ENCODE measurements at regions not wholly inside any gene's neighbourhood (a gene's known extent, or its start where the extent isn't known, plus 50 kb on each side); places are given as distances from the start of the nearest gene placed in this dataset.

GRCh38 chr5:34484216-34484920 lies 171.8 kb upstream of the RAI14 start:
- no peak overlapping the region for H3K27ac ChIP-seq (ENCODE audit: low read depth, low read length, poor library complexity, severe bottlenecking)
- H3K9me2 ChIP-seq (ENCODE audit: low read depth, low read length), result no peaks in the 10 kb centered on the region
- H3K36me3 ChIP-seq (ENCODE audit: insufficient read depth, low read length), result no peaks in the 10 kb centered on the region
- no peaks in the 10 kb centered on the region for H3F3A ChIP-seq (ENCODE audit: insufficient read depth, low read length)
- TF ChIP-seq EZH2 (IDR thresholded peaks at IDR 0.05; ENCODE audit: borderline replicate concordance, low read length), result no peak
- no peak for TF ChIP-seq CTCF (IDR thresholded peaks at IDR 0.05; ENCODE audit: low read length)
- no peak overlapping the region for H3K4me2 ChIP-seq (ENCODE audit: low read length)
- H3K9me3 ChIP-seq (ENCODE audit: low read length), result no peaks in the 10 kb centered on the region
- no peaks in the 10 kb centered on the region for H4K20me1 ChIP-seq (ENCODE audit: insufficient read depth, low read length)
- no peak overlapping the region for H2AFZ ChIP-seq (ENCODE audit: low read length)
- no peaks in the 10 kb centered on the region for H3K4me1 ChIP-seq (ENCODE audit: insufficient read depth, low read length, severe bottlenecking)
- H3K27me3 ChIP-seq (ENCODE audit: insufficient read depth, low read length), result no peaks in the 10 kb centered on the region
- no peak overlapping the region for H3K9ac ChIP-seq (ENCODE audit: low read length)
- no peak overlapping the region for H3K4me3 ChIP-seq (ENCODE audit: low read depth, low read length, poor library complexity, severe bottlenecking)
- no peaks in the 10 kb centered on the region for H3K79me2 ChIP-seq (ENCODE audit: insufficient read depth, low read length)

GRCh38 chr5:34485768-34486030 lies 170.4 kb upstream of the RAI14 start:
- H4K20me1 ChIP-seq (ENCODE audit: insufficient read depth, low read length), result no peaks in the 10 kb centered on the region
- H3K9ac ChIP-seq (ENCODE audit: low read length), result no peak overlapping the region
- H3K36me3 ChIP-seq (ENCODE audit: insufficient read depth, low read length), result no peaks in the 10 kb centered on the region

GRCh38 chr5:34486160-34486848 lies 169.8 kb upstream of the RAI14 start:
- no peaks in the 10 kb centered on the region for H3K9me3 ChIP-seq (ENCODE audit: low read length)
- TF ChIP-seq CTCF (IDR thresholded peaks at IDR 0.05; ENCODE audit: low read length), result peak; percentile 88
- no peak for TF ChIP-seq EZH2 (IDR thresholded peaks at IDR 0.05; ENCODE audit: borderline replicate concordance, low read length)
- no peak overlapping the region for H3K27ac ChIP-seq (ENCODE audit: low read depth, low read length, poor library complexity, severe bottlenecking)
- no peaks in the 10 kb centered on the region for H4K20me1 ChIP-seq (ENCODE audit: insufficient read depth, low read length)
- H3K4me1 ChIP-seq (ENCODE audit: insufficient read depth, low read length, severe bottlenecking), result no peaks in the 10 kb centered on the region
- no peaks in the 10 kb centered on the region for H3K79me2 ChIP-seq (ENCODE audit: insufficient read depth, low read length)
- H2AFZ ChIP-seq (ENCODE audit: low read length), result no peak overlapping the region
- no peaks in the 10 kb centered on the region for H3K9me2 ChIP-seq (ENCODE audit: low read depth, low read length)
- H3K27me3 ChIP-seq (ENCODE audit: insufficient read depth, low read length), result no peaks in the 10 kb centered on the region
- no peaks in the 10 kb centered on the region for H3K36me3 ChIP-seq (ENCODE audit: insufficient read depth, low read length)
- no peaks in the 10 kb centered on the region for H3F3A ChIP-seq (ENCODE audit: insufficient read depth, low read length)
- no peak overlapping the region for H3K4me3 ChIP-seq (ENCODE audit: low read depth, low read length, poor library complexity, severe bottlenecking)
- no peak overlapping the region for H3K9ac ChIP-seq (ENCODE audit: low read length)
- H3K4me2 ChIP-seq (ENCODE audit: low read length), result no peak overlapping the region

More at GRCh38 chr5:34485768-34486030, 170.4 kb upstream of the RAI14 start:
- Histone ChIP-seq H3K4me3 (ENCODE audit: low read depth, low read length, poor library complexity, severe bottlenecking) (no peak overlapping the region), H3K27me3 (ENCODE audit: insufficient read depth, low read length) (no peaks in the 10 kb centered on the region), H3K27ac (ENCODE audit: low read depth, low read length, poor library complexity, severe bottlenecking) (no peak overlapping the region), H2AFZ (ENCODE audit: low read length) (no peak overlapping the region), H3K79me2 (ENCODE audit: insufficient read depth, low read length) (no peaks in the 10 kb centered on the region), H3K4me1 (ENCODE audit: insufficient read depth, low read length, severe bottlenecking) (no peaks in the 10 kb centered on the region), H3K4me2 (ENCODE audit: low read length) (no peak overlapping the region), H3K9me2 (ENCODE audit: low read depth, low read length) (no peaks in the 10 kb centered on the region), H3F3A (ENCODE audit: insufficient read depth, low read length) (no peaks in the 10 kb centered on the region), H3K9me3 (ENCODE audit: low read length) (no peaks in the 10 kb centered on the region)
- no peak for TF ChIP-seq CTCF (IDR thresholded peaks at IDR 0.05; ENCODE audit: low read length)
- no peak for TF ChIP-seq EZH2 (IDR thresholded peaks at IDR 0.05; ENCODE audit: borderline replicate concordance, low read length)

Data from OCI-LY1 (cell line).